Activated CD4-positive, alpha-beta T cell treated with anti-CD3 and anti-CD28 coated beads, Interleukin-2, amount 10 ng/mL, durations not matched to agents 7 days and 5 days (primary cell): ENCODE measurements at regions not wholly inside any gene's neighbourhood (a gene's known extent, or its start where the extent isn't known, plus 50 kb on each side); places are given as distances from the start of the nearest gene placed in this dataset.

ENCODE experiments used
- CTCF ChIA-PET: fragments of 350-600 bp; sonication (Branson Sonifier 250); formaldehyde crosslinking; loops from one replicate; lab custom pipeline; 2021; ENCODE audit warnings: antibody characterized with exemption; lab: Charles Lee
- POLR2A ChIA-PET: fragments of 350-600 bp; sonication (Branson Sonifier 250); formaldehyde crosslinking; loops from one replicate; lab custom pipeline; 2021; ENCODE audit warnings: antibody characterized with exemption; lab: Charles Lee
- DNase-seq: peaks from one replicate; pipeline ENCODE4 v3.0.0-alpha.2; 2020
- H3K27ac Mint-ChIP-seq: one replicate; pipeline ENCODE4 v1.8.0; 2021; ENCODE audit warnings: mild to moderate bottlenecking, moderate library complexity, mixed read lengths
- H3K27me3 Mint-ChIP-seq: one replicate; pipeline ENCODE4 v1.8.0; 2021; ENCODE audit warnings: mixed read lengths
- H3K36me3 Mint-ChIP-seq: one replicate; pipeline ENCODE4 v1.8.0; 2021; ENCODE audit warnings: low read depth, mixed read lengths
- H3K4me1 Mint-ChIP-seq: one replicate; pipeline ENCODE4 v1.8.0; 2021; ENCODE audit warnings: mixed read lengths
- H3K4me3 Mint-ChIP-seq: one replicate; pipeline ENCODE4 v1.8.0; 2021; ENCODE audit warnings: mild to moderate bottlenecking, moderate library complexity, mixed read lengths
- H3K9me3 Mint-ChIP-seq: one replicate; pipeline ENCODE4 v1.8.0; 2021; ENCODE audit warnings: mixed read lengths

- Mint-ChIP-seq H3K36me3 (no peaks in the 10 kb centered on the region), H3K9me3 (no peaks in the 10 kb centered on the region), H3K4me3 (no peak overlapping the region), H3K27ac (no peak overlapping the region), H3K4me1 (no peaks in the 10 kb centered on the region), H3K27me3 (peaks cover 7% of the 10 kb centered on the region)
- DNase-seq = no peak
- ChIA-PET CTCF (no interaction called here), POLR2A (no interaction called here)
Observed at GRCh38 chr11:113634940-113635575, 71.0 kb downstream of the TMPRSS5 start.

- Mint-ChIP-seq H3K9me3 (no peaks in the 10 kb centered on the region), H3K36me3 (no peaks in the 10 kb centered on the region), H3K4me3 (no peak overlapping the region), H3K27me3 (peaks cover 5% of the 10 kb centered on the region), H3K27ac (no peak overlapping the region), H3K4me1 (no peaks in the 10 kb centered on the region)
- ChIA-PET POLR2A (no interaction called here), CTCF (interaction anchor here (0.6 kb wide), 3 partner anchors 14 to 1353 kb away, joined by 3 read pairs; no protein-coding TSS in a partner anchor)
- DNase-seq = no peak
Observed at GRCh38 chr11:113632981-113633380, 73.1 kb downstream of the TMPRSS5 start.

- CTCF ChIA-PET = no interaction called here
- Mint-ChIP-seq H3K27ac (no peak overlapping the region), H3K4me3 (no peak overlapping the region), H3K27me3 (peaks cover 11% of the 10 kb centered on the region), H3K36me3 (no peaks in the 10 kb centered on the region), H3K9me3 (no peaks in the 10 kb centered on the region), H3K4me1 (no peaks in the 10 kb centered on the region)
- POLR2A ChIA-PET = no interaction called here
- DNase-seq = no peak
Observed at GRCh38 chr11:113629562-113629961, 76.5 kb downstream of the TMPRSS5 start.

GRCh38 chr11:113628912-113629311 lies 77.2 kb downstream of the TMPRSS5 start:
- Mint-ChIP-seq H3K4me3 (no peak overlapping the region), H3K36me3 (no peaks in the 10 kb centered on the region), H3K27me3 (peaks cover 12% of the 10 kb centered on the region), H3K4me1 (no peaks in the 10 kb centered on the region), H3K27ac (no peak overlapping the region), H3K9me3 (no peaks in the 10 kb centered on the region)
- DNase-seq = no peak
- CTCF ChIA-PET = no interaction called here
- POLR2A ChIA-PET = no interaction called here

- ChIA-PET POLR2A (no interaction called here), CTCF (no interaction called here)
- no peaks in the 10 kb centered on the region for H3K4me1 Mint-ChIP-seq
- no peaks in the 10 kb centered on the region for H3K9me3 Mint-ChIP-seq
- H3K27ac Mint-ChIP-seq = no peak overlapping the region
- H3K4me3 Mint-ChIP-seq = no peak overlapping the region
- H3K27me3 Mint-ChIP-seq = peaks cover 18% of the 10 kb centered on the region
- no peak for DNase-seq
- no peaks in the 10 kb centered on the region for H3K36me3 Mint-ChIP-seq
Observed at GRCh38 chr11:113627946-113628345, 78.2 kb downstream of the TMPRSS5 start.

GRCh38 chr11:113627297-113627696 lies 78.8 kb downstream of the TMPRSS5 start:
- H3K4me3 Mint-ChIP-seq = no peak overlapping the region
- H3K27ac Mint-ChIP-seq = no peak overlapping the region
- H3K4me1 Mint-ChIP-seq = no peaks in the 10 kb centered on the region
- no peaks in the 10 kb centered on the region for H3K36me3 Mint-ChIP-seq
- POLR2A ChIA-PET = no interaction called here
- CTCF ChIA-PET = no interaction called here
- no peak for DNase-seq
- no peaks in the 10 kb centered on the region for H3K9me3 Mint-ChIP-seq
- peaks cover 20% of the 10 kb centered on the region for H3K27me3 Mint-ChIP-seq

GRCh38 chr11:113626736-113627135 lies 79.4 kb downstream of the TMPRSS5 start:
- no peak for DNase-seq
- POLR2A ChIA-PET = no interaction called here
- H3K27ac Mint-ChIP-seq = no peak overlapping the region
- no peaks in the 10 kb centered on the region for H3K4me1 Mint-ChIP-seq
- peaks cover 20% of the 10 kb centered on the region for H3K27me3 Mint-ChIP-seq
- CTCF ChIA-PET = no interaction called here
- no peaks in the 10 kb centered on the region for H3K9me3 Mint-ChIP-seq
- no peaks in the 10 kb centered on the region for H3K36me3 Mint-ChIP-seq
- no peak overlapping the region for H3K4me3 Mint-ChIP-seq

- H3K4me3 Mint-ChIP-seq = no peak overlapping the region
- no peaks in the 10 kb centered on the region for H3K4me1 Mint-ChIP-seq
- no peaks in the 10 kb centered on the region for H3K36me3 Mint-ChIP-seq
- POLR2A ChIA-PET = no interaction called here
- no peak overlapping the region for H3K27ac Mint-ChIP-seq
- CTCF ChIA-PET = no interaction called here
- H3K27me3 Mint-ChIP-seq = peaks cover 23% of the 10 kb centered on the region
- DNase-seq = no peak
- H3K9me3 Mint-ChIP-seq = peaks cover 4% of the 10 kb centered on the region
Observed at GRCh38 chr11:113623114-113623513, 83.0 kb downstream of the TMPRSS5 start.

GRCh38 chr11:113618360-113618759 lies 87.7 kb downstream of the TMPRSS5 start:
- CTCF ChIA-PET = no interaction called here
- H3K27ac Mint-ChIP-seq = no peak overlapping the region
- no peak overlapping the region for H3K4me3 Mint-ChIP-seq

GRCh38 chr11:113615773-113616172 lies 90.3 kb downstream of the TMPRSS5 start:
- Mint-ChIP-seq H3K27me3 (peaks cover 18% of the 10 kb centered on the region), H3K27ac (no peak overlapping the region), H3K4me3 (no peak overlapping the region), H3K36me3 (no peaks in the 10 kb centered on the region), H3K4me1 (no peaks in the 10 kb centered on the region), H3K9me3 (peaks cover 4% of the 10 kb centered on the region)
- ChIA-PET CTCF (interaction anchor here (0.6 kb wide), 1 partner anchor 17 kb away, joined by 3 read pairs; no protein-coding TSS in a partner anchor), POLR2A (interaction anchor here (0.6 kb wide), 1 partner anchor 35 kb away, joined by 3 read pairs; no protein-coding TSS in a partner anchor)
- no peak for DNase-seq

More at GRCh38 chr11:113618360-113618759, 87.7 kb downstream of the TMPRSS5 start:
- Mint-ChIP-seq H3K9me3 (peaks cover 4% of the 10 kb centered on the region), H3K36me3 (no peaks in the 10 kb centered on the region), H3K27me3 (peaks cover 22% of the 10 kb centered on the region), H3K4me1 (no peaks in the 10 kb centered on the region)
- POLR2A ChIA-PET = no interaction called here
- DNase-seq = no peak

- Mint-ChIP-seq H3K9me3 (peaks cover 4% of the 10 kb centered on the region), H3K4me3 (no peak overlapping the region), H3K27ac (no peak overlapping the region), H3K27me3 (peaks cover 18% of the 10 kb centered on the region), H3K36me3 (no peaks in the 10 kb centered on the region), H3K4me1 (no peaks in the 10 kb centered on the region)
- DNase-seq = no peak
- CTCF ChIA-PET = no interaction called here
- POLR2A ChIA-PET = no interaction called here
Observed at GRCh38 chr11:113615098-113615497, 91.0 kb downstream of the TMPRSS5 start.

- CTCF ChIA-PET = interaction anchor here (1.0 kb wide), 1 partner anchor 11 kb away, joined by 4 read pairs; no protein-coding TSS in a partner anchor
- no peaks in the 10 kb centered on the region for H3K9me3 Mint-ChIP-seq
- no peaks in the 10 kb centered on the region for H3K4me1 Mint-ChIP-seq
- POLR2A ChIA-PET = no interaction called here
- no peak overlapping the region for H3K27ac Mint-ChIP-seq
- no peaks in the 10 kb centered on the region for H3K36me3 Mint-ChIP-seq
- no peak overlapping the region for H3K4me3 Mint-ChIP-seq
- DNase-seq = no peak
- peaks cover 13% of the 10 kb centered on the region for H3K27me3 Mint-ChIP-seq
Observed at GRCh38 chr11:113614097-113614496, 92.0 kb downstream of the TMPRSS5 start.

GRCh38 chr11:113613619-113614018 lies 92.5 kb downstream of the TMPRSS5 start:
- CTCF ChIA-PET = interaction anchor here (0.9 to 1.0 kb wide), 2 partner anchors 10 to 29 kb away, joined by 3 to 4 read pairs; no protein-coding TSS in a partner anchor
- no peak overlapping the region for H3K4me3 Mint-ChIP-seq

More at GRCh38 chr11:113613619-113614018, 92.5 kb downstream of the TMPRSS5 start:
- POLR2A ChIA-PET = no interaction called here
- DNase-seq = no peak
- Mint-ChIP-seq H3K9me3 (no peaks in the 10 kb centered on the region), H3K36me3 (no peaks in the 10 kb centered on the region), H3K27ac (no peak overlapping the region), H3K27me3 (peaks cover 12% of the 10 kb centered on the region), H3K4me1 (no peaks in the 10 kb centered on the region)
